Cardiac septum (tissue), 1 donor: ENCODE measurements at regions not wholly inside any gene's neighbourhood (a gene's known extent, or its start where the extent isn't known, plus 50 kb on each side); places are given as distances from the start of the nearest gene placed in this dataset.

ENCODE experiments used
- DNase-seq: peaks from one replicate; pipeline ENCODE4 v3.0.0-alpha.2; 2020; ENCODE audit warnings: low spot score
- intact Hi-C: fragments of 100-400 bp; cut with DNase I; formaldehyde crosslinking; loops from one replicate; pipeline ENCODE4 v1.14.0; 2022
- donor health status: DM: no; HTN: no; CAD: no.

- no peak for DNase-seq
- intact Hi-C loops = no loop called here
Observed at GRCh38 chr10:109173121-109173520, 750.2 kb downstream of the XPNPEP1 start.

- intact Hi-C loops = no loop called here
- no peak for DNase-seq
Observed at GRCh38 chr10:109166935-109167334, 756.4 kb downstream of the XPNPEP1 start.

GRCh38 chr10:109159351-109159750 lies 764.0 kb downstream of the XPNPEP1 start:
- DNase-seq = no peak
- intact Hi-C loops = no loop called here

- intact Hi-C loops = no loop called here
- DNase-seq = no peak
Observed at GRCh38 chr10:109156396-109156795, 766.9 kb downstream of the XPNPEP1 start.

- DNase-seq = no peak
- intact Hi-C loops = no loop called here
Observed at GRCh38 chr10:109149666-109150350, 773.5 kb downstream of the XPNPEP1 start.

GRCh38 chr10:109127363-109127762 lies 795.9 kb downstream of the XPNPEP1 start:
- intact Hi-C loops = no loop called here
- DNase-seq = no peak

- no peak for DNase-seq
- intact Hi-C loops = no loop called here
Observed at GRCh38 chr10:109126541-109126940, 796.8 kb downstream of the XPNPEP1 start.

- intact Hi-C loops = no loop called here
Observed at GRCh38 chr10:109126016-109126415, 797.3 kb downstream of the XPNPEP1 start.

GRCh38 chr10:109115179-109115578 lies 808.1 kb downstream of the XPNPEP1 start:
- DNase-seq = no peak
- intact Hi-C loops = no loop called here

More at GRCh38 chr10:109126016-109126415, 797.3 kb downstream of the XPNPEP1 start:
- no peak for DNase-seq

- no peak for DNase-seq
- intact Hi-C loops = no loop called here
Observed at GRCh38 chr10:109114579-109114978, 808.7 kb downstream of the XPNPEP1 start.

GRCh38 chr10:109106604-109107003 lies 816.7 kb downstream of the XPNPEP1 start:
- DNase-seq = no peak
- intact Hi-C loops = no loop called here

- intact Hi-C loops = no loop called here
- no peak for DNase-seq
Observed at GRCh38 chr10:109105725-109106124, 817.6 kb downstream of the XPNPEP1 start.

GRCh38 chr10:109104806-109105205 lies 818.5 kb downstream of the XPNPEP1 start:
- intact Hi-C loops = no loop called here
- DNase-seq = no peak

- DNase-seq = no peak
- intact Hi-C loops = no loop called here
Observed at GRCh38 chr10:109103278-109103677, 820.0 kb downstream of the XPNPEP1 start.

GRCh38 chr10:109089779-109090178 lies 833.5 kb downstream of the XPNPEP1 start:
- DNase-seq = no peak
- intact Hi-C loops = no loop called here

GRCh38 chr10:109071539-109071938 lies 851.8 kb downstream of the XPNPEP1 start:
- intact Hi-C loops = no loop called here
- no peak for DNase-seq

GRCh38 chr10:109070492-109070891 lies 852.8 kb downstream of the XPNPEP1 start:
- intact Hi-C loops = no loop called here
- DNase-seq = no peak

- DNase-seq = no peak
- intact Hi-C loops = no loop called here
Observed at GRCh38 chr10:109067031-109067430, 856.3 kb downstream of the XPNPEP1 start.

GRCh38 chr10:109065821-109066220 lies 857.5 kb downstream of the XPNPEP1 start:
- intact Hi-C loops = no loop called here

GRCh38 chr10:109062371-109062770 lies 860.9 kb downstream of the XPNPEP1 start:
- intact Hi-C loops = no loop called here
- DNase-seq = no peak

More at GRCh38 chr10:109065821-109066220, 857.5 kb downstream of the XPNPEP1 start:
- no peak for DNase-seq

- intact Hi-C loops = no loop called here
- DNase-seq = no peak
Observed at GRCh38 chr10:109055243-109055642, 868.1 kb downstream of the XPNPEP1 start.

GRCh38 chr10:109047856-109048255 lies 875.5 kb downstream of the XPNPEP1 start:
- intact Hi-C loops = no loop called here
- DNase-seq = no peak
